Memory B cell (primary cell): ENCODE measurements at regions not wholly inside any gene's neighbourhood (a gene's known extent, or its start where the extent isn't known, plus 50 kb on each side); places are given as distances from the start of the nearest gene placed in this dataset.

ENCODE experiments used
- ATAC-seq: fragments of 150-1000 bp; cut with Tn5 transposase; 2 replicates; pipeline ENCODE4 v1.10.0; 2021; ENCODE audit warnings: low read depth, mild to moderate bottlenecking, moderate library complexity
- DNase-seq, 2 donors: peaks; one replicate each; pipeline ENCODE4 v3.0.0; 2022; ENCODE audit warnings: low spot score in 2 of 2
- H3K27ac Mint-ChIP-seq: one replicate; pipeline ENCODE4 v1.8.0; 2022; ENCODE audit warnings: mild to moderate bottlenecking, moderate library complexity, mixed read lengths
- H3K27me3 Mint-ChIP-seq: one replicate; pipeline ENCODE4 v1.8.0; 2022; ENCODE audit warnings: mixed read lengths
- H3K36me3 Mint-ChIP-seq: one replicate; pipeline ENCODE4 v1.8.0; 2022; ENCODE audit warnings: mild to moderate bottlenecking, mixed read lengths
- H3K4me1 Mint-ChIP-seq: one replicate; pipeline ENCODE4 v1.8.0; 2022; ENCODE audit warnings: mixed read lengths
- H3K4me3 Mint-ChIP-seq: one replicate; pipeline ENCODE4 v1.8.0; 2022; ENCODE audit warnings: mild to moderate bottlenecking, moderate library complexity, mixed read lengths
- H3K9me3 Mint-ChIP-seq: one replicate; pipeline ENCODE4 v1.8.0; 2022; ENCODE audit warnings: mixed read lengths

DNA sequence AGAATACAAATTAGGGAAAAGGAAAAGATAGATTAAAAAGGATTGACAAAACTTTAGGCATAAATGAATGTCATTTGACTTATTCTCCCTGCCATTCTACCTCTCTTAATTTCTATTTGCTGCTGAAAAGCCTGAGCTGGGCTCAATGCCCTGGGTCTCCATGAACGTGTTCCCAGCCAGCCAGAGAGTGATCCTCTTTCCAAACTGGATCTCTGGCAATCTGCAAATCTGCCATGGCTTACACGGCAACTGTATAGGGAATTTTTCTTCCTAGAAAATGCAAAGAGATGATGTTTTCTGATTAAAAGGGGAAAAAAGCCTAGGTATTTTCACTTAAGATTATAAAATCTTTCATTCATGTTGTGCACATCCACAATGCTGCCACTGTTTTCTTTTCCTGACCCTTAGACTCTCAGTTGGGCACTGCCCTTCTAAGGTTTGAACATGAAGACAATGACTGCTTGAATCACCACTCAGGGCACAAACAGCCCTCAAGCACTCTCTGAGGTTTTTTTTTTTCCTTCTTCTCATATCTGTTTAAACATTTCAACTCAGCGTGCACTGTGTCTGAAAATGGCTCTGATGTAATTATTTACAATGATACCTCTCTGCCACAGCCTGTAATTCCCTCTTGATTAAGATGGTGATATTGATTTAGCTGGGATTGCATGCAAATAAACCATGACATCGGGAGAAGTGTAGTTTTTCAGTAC is 60.3 kb downstream of the DACT1 start:
- ATAC-seq (no peak), DNase-seq (no peak)
- H3K27ac Mint-ChIP-seq: no peak overlapping the region
- H3K27me3 Mint-ChIP-seq: peaks cover 4% of the 10 kb centered on the region
- H3K4me1 Mint-ChIP-seq: no peaks in the 10 kb centered on the region
- no peak overlapping the region for H3K4me3 Mint-ChIP-seq
- no peaks in the 10 kb centered on the region for H3K36me3 Mint-ChIP-seq
- H3K9me3 Mint-ChIP-seq: no peaks in the 10 kb centered on the region

DNA sequence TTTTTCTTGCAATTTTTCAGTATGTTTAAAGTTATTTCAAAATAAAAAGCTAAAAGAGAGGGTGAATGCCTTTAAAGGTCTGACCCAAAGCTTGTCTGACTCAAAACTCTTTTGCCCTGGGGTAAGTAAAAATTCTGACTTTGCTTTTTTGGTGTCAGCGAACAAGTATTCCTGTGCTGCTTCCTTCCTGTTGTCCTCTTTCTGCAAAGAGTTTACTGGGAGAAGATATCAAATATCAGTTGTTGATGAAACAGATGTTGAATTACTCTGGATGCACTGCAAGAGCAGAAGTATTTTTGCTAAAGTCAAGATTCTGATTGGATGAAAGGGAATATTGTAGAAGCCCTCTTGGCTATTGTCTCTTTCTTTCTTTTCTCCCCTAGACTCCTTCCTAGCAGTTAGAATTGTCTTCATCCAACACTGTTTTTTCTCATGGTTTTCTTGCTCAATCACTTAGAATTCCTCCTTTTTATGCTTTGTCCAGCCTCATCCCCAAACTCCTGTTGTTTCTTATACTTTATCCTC is 62.0 kb downstream of the DACT1 start:
- H3K36me3 Mint-ChIP-seq: no peaks in the 10 kb centered on the region
- ATAC-seq (no peak), DNase-seq (no peak)
- H3K9me3 Mint-ChIP-seq: no peaks in the 10 kb centered on the region
- H3K27me3 Mint-ChIP-seq: peaks cover 3% of the 10 kb centered on the region
- H3K4me1 Mint-ChIP-seq: no peaks in the 10 kb centered on the region
- H3K27ac Mint-ChIP-seq: no peak overlapping the region
- H3K4me3 Mint-ChIP-seq: no peak overlapping the region

DNA sequence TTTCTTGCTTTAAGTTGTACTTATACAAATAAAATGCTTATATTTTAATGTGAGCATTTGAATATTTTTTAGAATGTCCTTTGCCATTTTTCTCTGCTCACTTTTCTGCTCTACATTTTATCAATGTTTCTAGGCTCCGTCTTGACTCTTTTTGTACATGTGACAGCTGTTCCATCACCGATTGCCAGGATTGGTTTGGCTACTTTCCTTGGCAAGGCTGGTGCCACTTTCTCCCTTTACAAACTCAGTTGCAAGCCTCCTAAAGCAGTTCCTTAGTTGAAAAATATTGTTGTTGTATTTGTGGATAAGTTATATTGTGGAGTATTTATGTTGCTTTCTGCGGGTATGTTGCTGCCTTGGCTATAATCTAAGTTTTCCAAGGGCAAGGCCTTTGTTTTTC is 63.4 kb downstream of the DACT1 start:
- H3K27ac Mint-ChIP-seq: no peak overlapping the region
- H3K4me3 Mint-ChIP-seq: no peak overlapping the region
- H3K9me3 Mint-ChIP-seq: no peaks in the 10 kb centered on the region
- peaks cover 2% of the 10 kb centered on the region for H3K27me3 Mint-ChIP-seq
- H3K4me1 Mint-ChIP-seq: no peaks in the 10 kb centered on the region
- DNase-seq (no peak), ATAC-seq (no peak)
- H3K36me3 Mint-ChIP-seq: no peaks in the 10 kb centered on the region

DNA sequence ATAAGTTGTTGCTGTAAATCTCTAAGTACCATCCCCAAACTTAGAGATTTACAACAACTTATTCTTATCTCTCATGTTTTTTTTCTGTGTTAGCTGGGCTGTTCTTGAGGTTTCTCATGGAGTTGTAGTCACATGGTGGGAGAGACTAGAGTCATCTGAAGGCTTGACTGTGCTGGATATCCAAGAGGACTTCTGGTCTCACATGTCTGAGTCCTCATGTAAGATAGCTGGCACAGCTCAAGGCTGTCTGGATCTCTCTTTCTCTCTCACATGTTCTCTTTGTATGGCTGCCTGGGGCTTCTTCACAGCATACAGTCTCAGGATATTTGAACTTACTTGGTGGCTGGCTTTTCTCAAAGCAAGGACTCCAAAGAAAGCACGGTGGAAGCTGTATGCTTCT is 63.8 kb downstream of the DACT1 start:
- no peaks in the 10 kb centered on the region for H3K9me3 Mint-ChIP-seq
- H3K27me3 Mint-ChIP-seq: peaks cover 2% of the 10 kb centered on the region
- no peak for DNase-seq
- no peak overlapping the region for H3K27ac Mint-ChIP-seq
- no peak overlapping the region for H3K4me3 Mint-ChIP-seq
- H3K36me3 Mint-ChIP-seq: no peaks in the 10 kb centered on the region
- no peaks in the 10 kb centered on the region for H3K4me1 Mint-ChIP-seq
- ATAC-seq: no peak

DNA sequence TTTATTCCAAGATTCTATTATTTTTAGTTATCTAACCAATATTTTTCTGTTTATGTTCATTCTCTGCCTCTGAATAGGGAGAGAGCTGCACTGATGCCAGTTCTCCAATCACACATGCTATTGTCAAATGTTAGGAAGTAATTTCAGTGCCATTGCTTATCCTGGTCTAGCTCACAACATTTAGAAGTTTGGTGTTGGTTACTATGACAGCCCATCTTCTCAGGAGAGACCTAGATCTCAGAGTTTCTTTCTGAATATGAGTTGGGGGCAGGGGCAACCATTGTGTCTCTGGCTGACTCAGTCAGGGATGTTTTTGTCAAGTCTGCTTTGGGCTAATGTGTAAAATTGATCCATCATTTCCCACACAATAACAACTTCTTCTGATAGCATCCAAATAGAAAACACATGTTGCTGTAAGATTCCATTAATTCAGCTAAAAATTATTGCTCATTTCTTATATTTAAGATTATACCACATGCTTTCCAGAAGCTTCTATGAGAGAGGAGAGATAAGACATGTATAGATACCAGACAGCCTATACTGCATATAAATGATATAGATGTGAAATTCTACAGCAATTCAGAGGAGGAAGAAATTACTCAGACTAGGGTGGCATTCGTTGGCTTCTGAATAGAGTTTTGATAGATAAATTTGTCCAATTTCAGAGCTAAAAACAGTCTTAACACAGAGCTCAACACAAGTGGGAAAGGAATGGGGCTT is 64.8 kb downstream of the DACT1 start:
- H3K36me3 Mint-ChIP-seq: no peaks in the 10 kb centered on the region
- H3K27ac Mint-ChIP-seq: no peak overlapping the region
- H3K4me3 Mint-ChIP-seq: no peak overlapping the region
- no peak for DNase-seq
- peaks cover 2% of the 10 kb centered on the region for H3K27me3 Mint-ChIP-seq
- H3K4me1 Mint-ChIP-seq: no peaks in the 10 kb centered on the region
- no peak for ATAC-seq
- H3K9me3 Mint-ChIP-seq: no peaks in the 10 kb centered on the region

DNA sequence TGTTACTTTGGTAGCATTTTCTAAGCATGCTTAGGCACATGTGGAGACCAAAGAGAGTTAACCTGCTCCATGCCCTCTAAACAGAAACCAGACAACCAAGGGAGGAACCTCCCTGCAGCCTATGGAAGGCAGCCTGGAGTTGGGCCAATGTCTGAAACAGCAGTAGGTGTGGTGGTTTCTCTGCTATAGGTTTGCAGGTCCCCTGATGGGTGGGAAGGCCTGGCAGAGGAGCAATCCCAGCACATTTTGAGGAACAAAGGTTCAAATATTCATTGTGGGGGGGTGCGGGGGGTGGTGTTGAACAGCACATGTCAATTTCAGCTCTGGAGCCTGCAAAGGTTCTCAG is 65.4 kb downstream of the DACT1 start:
- H3K4me1 Mint-ChIP-seq: no peaks in the 10 kb centered on the region
- H3K4me3 Mint-ChIP-seq: no peak overlapping the region
- H3K27me3 Mint-ChIP-seq: peaks cover 2% of the 10 kb centered on the region
- H3K36me3 Mint-ChIP-seq: no peaks in the 10 kb centered on the region
- ATAC-seq: no peak
- no peak overlapping the region for H3K27ac Mint-ChIP-seq
- DNase-seq: no peak
- H3K9me3 Mint-ChIP-seq: no peaks in the 10 kb centered on the region

DNA sequence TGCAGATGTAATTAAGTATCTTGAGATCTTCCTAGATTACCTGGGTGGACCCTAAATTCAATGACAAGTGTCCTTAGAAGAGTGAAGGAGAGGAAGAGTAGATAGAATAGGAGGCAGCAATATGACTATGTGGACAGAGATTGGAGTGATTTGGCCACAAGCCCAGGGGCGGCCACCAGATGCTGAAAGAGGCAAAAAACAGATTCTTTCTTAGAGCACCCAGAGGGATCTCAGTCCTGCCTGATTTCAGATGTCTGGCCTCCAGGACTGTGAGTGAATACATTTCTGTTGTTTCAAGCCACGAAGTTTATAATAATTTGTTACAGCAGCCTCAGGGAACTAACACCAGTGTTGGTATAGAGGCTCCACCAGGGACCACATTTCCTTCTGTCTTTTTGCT is 67.3 kb downstream of the DACT1 start:
- H3K4me1 Mint-ChIP-seq: no peaks in the 10 kb centered on the region
- H3K27ac Mint-ChIP-seq: no peak overlapping the region
- DNase-seq (no peak), ATAC-seq (no peak)
- H3K4me3 Mint-ChIP-seq: no peak overlapping the region
- H3K27me3 Mint-ChIP-seq: no peaks in the 10 kb centered on the region
- no peaks in the 10 kb centered on the region for H3K36me3 Mint-ChIP-seq
- no peaks in the 10 kb centered on the region for H3K9me3 Mint-ChIP-seq

DNA sequence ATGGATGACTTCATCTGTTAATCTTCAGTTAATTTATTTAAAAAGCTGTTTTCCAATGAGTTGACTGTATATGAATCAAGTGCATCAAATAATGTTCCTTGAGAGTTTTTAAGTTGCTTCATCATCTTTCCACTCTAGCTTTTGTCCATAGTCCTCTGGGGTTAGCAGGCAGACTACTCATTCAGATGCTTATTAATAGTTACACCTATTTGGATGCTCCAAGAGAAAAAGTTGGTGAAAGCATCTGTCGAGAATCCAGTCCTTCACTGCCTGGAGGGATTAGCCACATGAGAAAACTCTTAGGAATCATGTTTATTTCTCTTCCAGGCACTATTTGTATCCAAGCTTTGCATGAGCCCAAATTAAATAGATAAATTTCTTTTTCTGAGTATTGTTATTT is 70.2 kb downstream of the DACT1 start:
- DNase-seq (no peak), ATAC-seq (no peak)
- Mint-ChIP-seq H3K4me3 (no peak overlapping the region), H3K9me3 (no peaks in the 10 kb centered on the region), H3K27ac (no peak overlapping the region), H3K27me3 (no peaks in the 10 kb centered on the region), H3K4me1 (no peaks in the 10 kb centered on the region), H3K36me3 (no peaks in the 10 kb centered on the region)

DNA sequence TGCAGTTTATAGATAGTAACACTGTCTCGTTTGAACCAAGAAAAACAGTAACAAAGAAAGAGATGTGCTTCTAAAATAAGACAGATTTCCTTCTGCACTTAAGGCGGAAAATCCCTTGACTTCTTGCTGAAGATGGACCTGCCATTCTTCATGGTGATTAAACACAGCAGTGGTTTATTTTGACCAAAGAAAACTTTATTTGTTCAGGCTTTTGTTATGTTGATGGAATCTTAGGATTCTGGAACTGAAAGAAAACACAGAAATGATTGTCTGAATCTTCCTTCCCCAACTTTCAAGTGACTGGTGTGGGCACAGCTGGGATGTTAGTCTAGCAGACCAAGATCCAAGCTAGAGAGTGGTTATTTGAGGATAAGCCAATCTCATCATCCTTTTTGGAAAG is 72.2 kb downstream of the DACT1 start:
- no peaks in the 10 kb centered on the region for H3K36me3 Mint-ChIP-seq
- H3K4me3 Mint-ChIP-seq: no peak overlapping the region
- H3K9me3 Mint-ChIP-seq: no peaks in the 10 kb centered on the region
- ATAC-seq (no peak), DNase-seq (no peak)
- no peak overlapping the region for H3K27ac Mint-ChIP-seq
- no peaks in the 10 kb centered on the region for H3K27me3 Mint-ChIP-seq
- no peaks in the 10 kb centered on the region for H3K4me1 Mint-ChIP-seq

DNA sequence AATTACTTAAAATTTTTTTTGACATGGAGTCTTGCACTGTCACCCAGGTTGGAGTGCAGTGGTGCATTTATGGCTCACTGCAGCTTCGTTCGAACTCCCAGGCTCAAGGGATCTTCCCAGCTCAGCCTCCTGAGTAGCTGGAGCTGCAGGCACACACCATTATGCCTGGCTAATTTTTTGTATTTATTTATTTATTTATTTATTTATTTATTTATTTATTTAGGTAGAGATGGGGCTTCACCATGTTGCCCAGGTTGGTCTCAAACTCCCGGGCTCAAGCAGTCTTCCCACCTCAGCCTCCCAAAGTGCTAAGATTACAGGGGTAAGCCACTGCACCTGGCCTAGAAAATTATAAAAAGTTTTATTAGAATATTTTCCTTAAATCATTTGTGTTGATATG is 73.6 kb downstream of the DACT1 start:
- Mint-ChIP-seq H3K27ac (no peak overlapping the region), H3K4me3 (no peak overlapping the region), H3K9me3 (no peaks in the 10 kb centered on the region), H3K36me3 (no peaks in the 10 kb centered on the region), H3K27me3 (peaks cover under 1% of the 10 kb centered on the region), H3K4me1 (peaks cover under 1% of the 10 kb centered on the region)
- DNase-seq (no peak), ATAC-seq (no peak)

DNA sequence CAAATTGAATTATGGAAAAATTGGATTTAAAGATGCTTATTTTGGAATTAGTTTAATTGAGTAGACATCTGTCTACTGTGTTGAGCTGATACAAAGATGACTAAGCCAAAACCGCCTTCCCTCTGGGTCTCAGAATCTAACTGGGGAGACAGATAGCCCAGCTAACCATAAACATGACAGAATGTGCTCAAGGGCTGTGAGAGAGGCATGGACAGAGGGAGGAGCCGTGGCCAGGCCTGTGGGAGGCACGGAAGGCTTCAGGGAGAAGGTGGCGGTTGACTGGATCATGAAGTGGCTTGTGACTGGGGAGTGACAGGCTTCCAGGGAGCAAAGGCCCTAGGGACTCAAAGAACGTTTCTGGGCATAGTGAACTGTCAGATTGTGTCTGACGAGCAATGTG is 74.6 kb downstream of the DACT1 start:
- peaks cover 4% of the 10 kb centered on the region for H3K27me3 Mint-ChIP-seq
- no peak for DNase-seq
- H3K4me3 Mint-ChIP-seq: no peak overlapping the region
- H3K36me3 Mint-ChIP-seq: no peaks in the 10 kb centered on the region
- no peak overlapping the region for H3K27ac Mint-ChIP-seq
- peaks cover 3% of the 10 kb centered on the region for H3K4me1 Mint-ChIP-seq
- H3K9me3 Mint-ChIP-seq: no peaks in the 10 kb centered on the region
- ATAC-seq: no peak

DNA sequence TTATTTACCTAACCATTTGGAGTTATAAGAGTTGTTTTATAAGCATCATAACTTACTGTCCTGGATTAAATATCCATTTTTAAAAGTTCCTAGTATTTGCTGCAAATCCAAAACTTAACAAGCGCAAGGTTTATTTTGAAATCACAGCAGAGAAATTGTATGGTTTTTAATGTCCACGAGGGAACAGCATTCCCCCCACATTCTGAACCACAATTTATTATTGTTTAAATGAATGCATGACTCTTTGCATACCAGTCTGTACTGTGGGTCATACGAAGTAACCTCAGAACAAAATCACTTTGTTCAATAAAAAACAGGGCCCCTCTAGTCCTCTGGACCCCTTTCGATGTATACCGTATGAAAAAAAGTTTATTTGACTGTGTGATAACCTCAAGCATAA is 75.9 kb downstream of the DACT1 start:
- peaks cover 3% of the 10 kb centered on the region for H3K4me1 Mint-ChIP-seq
- no peak overlapping the region for H3K27ac Mint-ChIP-seq
- H3K9me3 Mint-ChIP-seq: no peaks in the 10 kb centered on the region
- peaks cover 8% of the 10 kb centered on the region for H3K27me3 Mint-ChIP-seq
- DNase-seq (no peak), ATAC-seq (no peak)
- no peak overlapping the region for H3K4me3 Mint-ChIP-seq
- H3K36me3 Mint-ChIP-seq: no peaks in the 10 kb centered on the region

DNA sequence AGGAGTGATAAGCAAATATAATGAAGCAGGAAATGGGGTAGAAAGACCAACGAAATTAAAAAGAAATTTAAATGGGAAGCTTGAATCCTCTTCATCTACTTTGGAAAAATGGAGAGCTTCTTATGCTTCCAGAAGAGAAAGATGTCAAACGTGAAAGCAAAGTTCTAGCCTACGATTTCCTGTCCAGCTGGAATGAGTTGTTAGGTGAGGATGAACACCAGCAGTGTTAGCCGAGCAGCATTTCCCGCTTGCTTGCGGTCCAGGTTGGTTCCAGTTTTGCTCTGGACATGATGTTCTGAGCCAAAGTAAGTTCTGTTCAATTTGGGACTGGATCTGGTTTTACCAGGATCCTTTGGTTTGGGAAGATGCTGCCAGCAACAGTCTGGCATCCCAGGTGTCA is 78.9 kb downstream of the DACT1 start:
- H3K4me3 Mint-ChIP-seq: no peak overlapping the region
- H3K4me1 Mint-ChIP-seq: peaks cover 3% of the 10 kb centered on the region
- no peak for ATAC-seq
- H3K27me3 Mint-ChIP-seq: peaks cover 8% of the 10 kb centered on the region
- DNase-seq: no peak
- no peaks in the 10 kb centered on the region for H3K36me3 Mint-ChIP-seq
- H3K9me3 Mint-ChIP-seq: no peaks in the 10 kb centered on the region
- H3K27ac Mint-ChIP-seq: no peak overlapping the region

DNA sequence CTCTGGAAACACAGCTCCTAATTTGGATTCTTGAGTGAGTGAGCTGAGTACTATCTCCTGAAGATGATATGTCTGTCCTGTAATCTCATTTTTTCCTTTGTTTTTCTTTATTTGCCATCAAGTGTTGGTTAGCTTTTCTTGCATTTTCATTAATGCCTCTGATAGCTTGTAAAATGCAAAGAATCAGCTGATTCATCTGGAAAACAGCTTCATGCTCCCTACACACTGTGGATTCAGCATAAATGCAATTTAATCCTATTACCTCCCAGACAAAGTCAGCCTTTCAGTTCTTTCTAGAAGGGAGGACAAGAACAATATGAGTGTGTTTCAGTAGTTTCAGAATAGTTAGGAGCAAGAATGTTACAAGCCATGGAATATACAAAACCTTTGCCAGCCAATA is 79.4 kb downstream of the DACT1 start:
- ATAC-seq: no peak
- H3K27me3 Mint-ChIP-seq: peaks cover 10% of the 10 kb centered on the region
- H3K4me3 Mint-ChIP-seq: no peak overlapping the region
- no peak for DNase-seq
- H3K27ac Mint-ChIP-seq: no peak overlapping the region
- H3K4me1 Mint-ChIP-seq: peaks cover 3% of the 10 kb centered on the region
- H3K9me3 Mint-ChIP-seq: no peaks in the 10 kb centered on the region
- no peaks in the 10 kb centered on the region for H3K36me3 Mint-ChIP-seq

DNA sequence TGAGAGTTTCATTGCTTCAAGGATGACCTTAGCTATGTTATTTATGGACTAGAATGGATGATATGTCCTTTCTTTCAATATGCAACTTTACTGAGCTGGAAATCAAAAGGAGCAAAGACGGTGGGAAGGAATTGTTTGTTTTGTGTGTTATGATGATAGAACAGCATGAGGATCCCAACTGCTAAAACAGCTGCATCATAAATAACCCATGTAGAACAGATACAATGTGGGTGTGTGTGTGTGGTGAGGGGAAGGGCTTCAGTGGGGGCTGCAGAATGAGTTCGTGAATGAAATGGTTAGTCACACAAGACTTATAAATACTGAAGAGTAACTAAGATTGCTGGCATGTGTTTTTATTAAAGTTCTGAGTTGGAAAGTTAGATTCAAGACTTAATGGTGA is 80.1 kb downstream of the DACT1 start:
- ATAC-seq: no peak

More for the DNA sequence above, 80.1 kb downstream of the DACT1 start:
- no peaks in the 10 kb centered on the region for H3K36me3 Mint-ChIP-seq
- H3K9me3 Mint-ChIP-seq: no peaks in the 10 kb centered on the region
- H3K4me3 Mint-ChIP-seq: no peak overlapping the region
- DNase-seq: no peak
- H3K27me3 Mint-ChIP-seq: peaks cover 10% of the 10 kb centered on the region
- no peak overlapping the region for H3K27ac Mint-ChIP-seq
- H3K4me1 Mint-ChIP-seq: peaks cover 3% of the 10 kb centered on the region
